GM21786 (cell line): ENCODE measurements at regions not wholly inside any gene's neighbourhood (a gene's known extent, or its start where the extent isn't known, plus 50 kb on each side); places are given as distances from the start of the nearest gene placed in this dataset.
"Not testable (repeated sequence)": the region's sequence is repeated elsewhere in the genome, so short reads cannot be mapped to it uniquely, and the experiment has no call there.

Experiments
- ATAC-seq: cut with Tn5 transposase; IDR thresholded peaks from one replicate; pipeline ENCODE4 v1.9.1; 2021; ENCODE audit not compliant: unreplicated experiment

DNA sequence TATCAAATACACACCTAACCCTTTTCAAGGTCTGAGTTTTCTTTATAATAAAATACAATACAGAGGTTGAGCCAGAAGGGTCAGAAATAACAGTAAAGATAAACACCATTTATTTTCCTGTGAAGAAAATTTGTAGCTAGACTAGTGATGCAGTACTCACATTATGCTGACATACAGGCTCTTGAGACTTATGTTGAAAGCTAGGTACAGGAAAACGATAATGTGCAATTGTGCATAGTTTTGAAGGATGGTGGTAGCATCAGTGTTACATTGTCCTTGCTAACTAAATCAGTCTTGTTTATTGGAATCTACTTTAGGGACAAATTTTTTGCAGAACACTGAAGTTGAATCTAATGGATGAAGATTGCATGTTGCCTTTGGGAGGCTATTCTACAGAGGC is 1877.2 kb downstream of the PCDH7 start:
- ATAC-seq, result no peak

DNA sequence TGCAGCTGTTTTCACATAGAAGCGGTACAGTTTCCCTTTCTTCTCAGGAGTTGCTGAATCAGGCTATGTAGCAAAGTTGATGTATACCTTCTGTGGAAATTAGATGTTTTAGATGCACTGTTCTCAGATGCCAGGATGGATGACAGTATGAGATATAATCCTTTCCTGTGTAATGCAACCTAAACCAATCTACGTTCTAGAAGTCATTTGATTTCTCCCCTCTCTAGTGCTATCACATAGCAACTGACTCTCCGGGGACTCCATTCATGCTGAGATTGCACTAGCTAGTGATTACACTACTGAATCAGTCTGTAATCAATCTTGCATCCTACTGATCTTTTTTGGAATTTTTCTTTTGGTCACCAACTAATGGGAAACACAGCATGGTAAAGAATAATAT is 1881.7 kb downstream of the PCDH7 start:
- no peak for ATAC-seq

GRCh38 chr4:32607978-32608377 is 1887.8 kb downstream of the PCDH7 start:
- ATAC-seq, result no peak

DNA sequence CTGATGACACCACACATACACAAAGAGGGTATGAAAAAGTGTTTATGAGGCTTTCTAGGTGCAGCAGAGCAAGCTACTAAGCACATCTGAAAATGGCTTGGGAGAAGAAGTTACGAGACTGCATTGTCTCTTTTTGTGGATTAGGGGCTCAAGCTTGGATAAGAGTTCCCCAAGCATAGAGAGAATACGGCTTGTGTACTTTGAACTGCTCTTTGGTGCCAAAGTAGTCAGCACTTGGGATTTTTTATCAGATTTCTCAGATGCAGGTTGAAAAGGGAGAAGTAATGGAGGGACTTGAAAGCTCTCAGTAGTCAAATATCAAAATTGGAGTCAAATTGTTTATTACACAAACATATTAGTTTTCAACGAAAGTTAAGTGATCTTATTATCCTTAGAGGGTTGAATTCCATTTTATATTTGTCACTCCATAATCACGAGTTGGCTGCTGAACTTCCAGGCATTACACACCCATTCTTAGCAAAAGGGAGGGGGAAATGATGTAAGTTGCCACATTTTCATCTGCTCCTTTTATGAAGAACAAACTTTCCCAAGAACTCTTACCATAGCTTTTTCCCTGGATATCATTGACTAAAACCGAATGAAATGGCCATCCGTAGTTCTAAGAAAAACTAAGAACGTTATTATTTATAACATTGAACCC is 1904.9 kb downstream of the PCDH7 start:
- ATAC-seq, result no peak

GRCh38 chr4:32625687-32626337 is 1905.6 kb downstream of the PCDH7 start:
- ATAC-seq, result no peak

DNA sequence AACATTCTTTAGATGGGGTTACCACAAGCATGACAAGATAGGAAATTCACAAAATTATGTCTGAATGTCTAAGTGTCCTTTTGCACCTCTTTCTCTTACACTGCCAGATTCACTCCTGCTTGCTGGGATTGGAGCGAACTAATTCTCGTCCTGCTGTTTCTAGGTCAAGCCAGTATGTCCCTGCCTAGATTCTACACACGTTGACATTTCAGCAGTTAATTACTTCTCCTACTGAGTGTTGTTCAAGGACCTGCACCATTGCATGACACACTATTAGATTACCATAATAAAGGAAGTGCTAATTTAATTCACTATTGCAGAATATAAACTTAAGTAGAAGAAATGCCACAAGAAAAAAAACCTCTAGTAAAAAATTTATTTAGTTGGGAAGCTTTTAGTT is 1911.7 kb downstream of the PCDH7 start:
- ATAC-seq, result no peak

GRCh38 chr4:32633421-32633820 is 1913.3 kb downstream of the PCDH7 start:
- no peak for ATAC-seq

GRCh38 chr4:32645653-32646052 is 1925.5 kb downstream of the PCDH7 start:
- ATAC-seq, result no peak

GRCh38 chr4:32658019-32658418 is 1937.8 kb downstream of the PCDH7 start:
- no peak for ATAC-seq

DNA sequence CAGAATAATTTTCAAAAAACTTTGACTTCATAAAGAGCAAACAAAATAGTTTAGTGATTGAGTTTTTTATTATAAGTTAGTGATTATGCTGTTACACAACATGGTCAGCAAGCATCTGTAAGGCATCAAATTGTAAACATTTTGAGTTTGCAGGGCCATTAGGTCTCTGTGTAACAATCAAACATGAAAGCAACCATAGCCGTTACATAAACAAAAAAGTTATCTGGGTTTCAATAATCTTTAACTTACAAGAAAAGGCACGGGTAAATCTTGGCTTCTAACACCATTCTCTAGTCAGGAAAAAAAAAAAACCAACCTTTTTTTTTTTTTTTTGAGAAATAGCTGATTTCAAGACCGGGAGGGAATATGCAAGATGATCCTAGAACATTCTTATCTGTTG is 1941.1 kb downstream of the PCDH7 start:
- no peak for ATAC-seq

DNA sequence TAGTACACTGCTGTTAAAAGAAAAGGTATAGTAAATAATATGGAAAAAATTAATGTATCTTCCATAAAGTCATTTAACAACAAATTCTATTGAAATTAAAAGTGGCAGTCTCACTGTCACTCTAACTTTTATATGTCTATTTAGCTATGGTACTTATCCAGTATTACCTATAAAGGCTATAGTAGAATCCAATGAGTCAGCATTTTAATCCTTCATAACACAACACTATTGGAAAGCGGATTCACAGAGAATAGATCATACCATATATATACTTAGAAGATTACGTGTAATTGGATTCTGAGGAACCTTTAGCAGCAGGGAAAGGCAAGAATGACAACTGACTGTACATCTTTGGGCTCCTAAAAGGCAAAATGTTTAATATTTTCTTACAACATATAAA is 1942.6 kb downstream of the PCDH7 start:
- no peak for ATAC-seq

GRCh38 chr4:32672359-32672758 is 1952.2 kb downstream of the PCDH7 start:
- ATAC-seq, result no peak

DNA sequence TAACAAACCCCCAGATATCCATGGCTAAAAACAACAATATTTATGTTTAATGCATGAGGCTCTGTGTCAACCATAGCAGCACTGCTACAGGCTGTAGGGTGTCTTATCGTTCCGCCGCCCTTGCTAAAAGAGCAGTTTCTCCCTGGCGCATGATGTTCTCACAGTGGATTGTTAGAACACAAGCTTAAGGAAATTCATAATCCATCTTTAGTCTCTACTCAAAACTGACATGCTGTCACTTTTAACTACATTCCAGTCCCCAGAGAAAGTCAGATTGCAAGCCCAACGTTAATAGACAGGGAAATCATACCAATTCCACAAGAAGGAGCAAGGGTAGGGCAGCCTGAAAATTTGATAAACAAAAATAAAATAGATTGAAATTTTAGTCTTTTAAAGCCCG is 1960.8 kb downstream of the PCDH7 start:
- ATAC-seq, result no peak

DNA sequence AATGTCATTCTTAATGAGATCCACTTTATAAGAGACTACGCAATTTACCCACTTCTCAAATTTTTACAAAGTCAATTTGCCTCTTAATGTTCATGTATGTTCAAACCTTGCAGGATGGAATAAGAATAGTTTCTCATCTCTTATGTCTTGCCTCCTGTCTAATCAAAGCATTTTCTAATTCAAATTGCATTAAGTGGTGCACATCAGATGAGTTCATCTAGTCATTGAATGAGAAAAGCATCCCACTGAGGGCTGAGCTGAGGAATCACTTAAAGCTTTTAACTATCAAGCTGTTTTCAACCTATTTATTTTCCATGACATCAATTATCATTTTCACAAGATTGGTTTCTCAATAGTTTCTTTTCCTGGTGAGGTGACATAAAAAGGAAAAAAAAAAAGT is 1964.0 kb downstream of the PCDH7 start:
- ATAC-seq, result no peak

GRCh38 chr4:32686123-32686522 is 1966.0 kb downstream of the PCDH7 start:
- no peak for ATAC-seq

GRCh38 chr4:32689518-32689917 is 1969.3 kb downstream of the PCDH7 start:
- no peak for ATAC-seq

- ATAC-seq, result no peak
Observed at GRCh38 chr4:32697281-32697814, 1977.2 kb downstream of the PCDH7 start.

DNA sequence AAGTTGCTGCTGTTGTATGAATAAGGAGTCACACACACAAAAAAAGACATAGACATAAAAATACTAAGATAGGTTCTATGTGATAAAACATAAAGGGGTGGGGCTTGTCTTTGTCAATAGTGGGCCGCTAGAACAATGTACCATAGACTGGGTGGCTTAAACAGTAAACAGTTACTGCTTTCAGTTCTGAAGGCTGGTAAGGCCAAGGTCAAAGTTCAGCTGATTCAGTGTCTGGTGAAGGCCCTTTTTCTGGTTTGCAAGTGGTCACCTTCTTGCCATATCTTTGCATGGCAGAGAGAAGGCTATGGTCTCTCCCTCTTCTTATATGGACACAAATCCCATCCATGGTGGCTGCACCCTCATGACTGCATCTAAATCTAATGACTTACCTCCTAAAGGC is 1980.7 kb downstream of the PCDH7 start:
- ATAC-seq, result no peak

DNA sequence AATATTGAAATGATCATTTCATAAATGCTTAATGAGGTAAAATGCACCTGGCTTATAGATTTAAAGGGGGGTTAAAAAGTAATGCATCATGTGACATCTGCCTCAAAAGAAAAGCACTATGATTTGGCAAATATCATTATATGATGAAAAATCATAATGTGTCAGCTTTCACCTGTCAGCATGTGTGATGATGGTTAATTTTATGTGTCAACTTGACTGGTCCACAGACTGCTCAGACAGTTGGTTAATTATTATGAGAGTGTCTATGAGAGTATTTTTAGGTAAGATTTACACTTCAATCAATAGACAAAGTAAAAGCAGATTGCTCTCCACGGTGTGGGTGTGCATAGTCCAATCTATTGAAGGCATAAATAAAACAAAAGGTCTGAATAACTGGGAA is 1986.7 kb downstream of the PCDH7 start:
- no peak for ATAC-seq

DNA sequence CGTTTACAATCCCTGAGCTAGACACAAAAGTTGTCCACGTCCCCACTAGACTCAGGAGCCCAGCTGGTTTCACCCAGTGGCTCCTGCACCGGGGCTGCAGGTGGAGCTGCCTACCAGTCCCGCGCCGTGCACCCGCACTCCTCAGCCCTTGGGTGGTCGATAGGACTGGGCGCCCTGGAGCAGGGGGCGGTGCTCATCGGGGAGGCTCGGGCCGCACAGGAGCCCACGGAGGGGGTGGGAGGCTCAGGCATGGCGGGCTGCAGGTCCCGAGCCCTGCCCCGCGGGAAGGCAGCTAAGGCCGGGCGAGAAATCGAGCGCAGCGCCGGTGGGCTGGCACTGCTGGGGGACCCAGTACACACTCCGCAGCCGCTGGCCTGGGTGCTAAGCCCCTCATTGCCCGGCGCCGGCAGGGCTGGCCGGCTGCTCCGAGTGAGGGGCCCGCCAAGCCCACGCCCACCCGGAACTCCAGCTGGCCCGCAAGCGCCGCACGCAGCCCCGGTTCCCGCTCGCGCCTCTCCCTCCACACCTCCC is 1996.0 kb downstream of the PCDH7 start:
- not testable (repeated sequence) for ATAC-seq

GRCh38 chr4:32735856-32736590 is 2015.9 kb downstream of the PCDH7 start:
- no peak for ATAC-seq

GRCh38 chr4:32744211-32744610 is 2024.0 kb downstream of the PCDH7 start:
- no peak for ATAC-seq
